ENCODE measurements at regions not wholly inside any gene's neighbourhood (a gene's known extent, or its start where the extent isn't known, plus 50 kb on each side); places are given as distances from the start of the nearest gene placed in this dataset.

DNA sequence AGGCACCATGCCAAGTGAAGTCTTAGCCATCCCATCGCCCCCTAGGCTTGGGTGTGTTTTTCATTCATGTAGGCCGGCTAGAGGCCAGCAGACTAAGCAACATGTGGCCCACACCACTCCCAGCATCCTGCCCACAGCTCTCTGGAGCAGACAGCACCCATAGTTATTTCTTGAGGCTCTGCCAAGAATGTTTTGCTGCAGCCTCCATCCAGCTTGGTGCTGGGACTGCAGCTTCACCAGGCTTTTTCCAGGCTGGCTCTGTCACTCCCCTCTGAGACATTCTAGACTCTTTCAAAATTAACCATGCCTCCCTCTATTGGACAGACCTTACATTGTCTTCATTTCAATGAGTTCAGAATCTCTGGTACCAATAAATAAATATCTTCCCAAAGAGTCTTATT, 104.2 kb downstream of the DUSP10 start:
- in situ Hi-C loops (cut with HindIII; ENCODE audit: low sequenced_read_pairs) = no loop called here

DNA sequence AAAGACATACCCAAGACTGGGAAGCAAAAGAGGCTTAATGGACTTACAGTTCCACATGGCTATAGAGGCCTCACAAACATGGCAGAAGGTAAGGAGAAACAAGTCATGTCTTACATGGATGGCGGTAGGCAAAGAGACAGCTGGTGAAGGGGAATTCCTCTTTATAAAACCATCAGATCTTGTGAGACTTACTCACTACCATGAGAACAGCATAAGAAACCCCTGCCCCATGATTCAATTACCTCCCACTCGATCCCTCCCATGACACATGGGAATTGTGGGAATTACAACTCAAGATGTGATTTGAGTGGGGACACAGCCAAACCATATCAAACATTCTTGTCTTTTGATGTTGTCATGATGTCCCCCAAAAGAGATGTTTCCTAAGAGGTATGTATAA, 103.3 kb downstream of the DUSP10 start:
- in situ Hi-C loops (cut with HindIII; ENCODE audit: low sequenced_read_pairs) = no loop called here

DNA sequence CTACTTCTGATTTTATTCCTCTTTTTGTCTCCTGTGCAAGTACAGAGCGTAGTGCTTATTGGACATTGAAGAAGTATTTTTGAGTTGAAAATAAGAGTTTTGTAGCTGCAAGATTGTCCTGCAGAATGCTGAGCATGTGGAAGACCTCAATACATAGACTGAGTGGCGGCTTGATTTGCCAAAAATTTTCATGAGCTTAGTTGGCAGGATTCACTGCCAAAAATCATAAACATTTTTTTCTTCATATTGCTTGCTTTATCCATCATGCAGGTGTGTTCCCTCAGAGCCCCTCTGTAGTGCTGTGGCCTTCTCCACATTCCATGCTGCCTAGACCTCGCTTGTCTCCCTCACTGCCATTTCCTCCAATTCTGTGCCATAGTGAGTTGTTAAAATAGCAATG, 100.1 kb downstream of the DUSP10 start:
- in situ Hi-C loops (cut with HindIII; ENCODE audit: low sequenced_read_pairs) = no loop called here

GRCh38 chr1:221643404-221644144, 98.3 kb downstream of the DUSP10 start:
- in situ Hi-C loops (cut with HindIII; ENCODE audit: low sequenced_read_pairs) = no loop called here

- in situ Hi-C loops (cut with HindIII; ENCODE audit: low sequenced_read_pairs) = no loop called here
Measured at GRCh38 chr1:221644145-221644448, 97.8 kb downstream of the DUSP10 start.

- in situ Hi-C loops (cut with HindIII; ENCODE audit: low sequenced_read_pairs) = no loop called here
Measured at GRCh38 chr1:221644663-221645258, 97.1 kb downstream of the DUSP10 start.

GRCh38 chr1:221648201-221648600, 93.7 kb downstream of the DUSP10 start:
- in situ Hi-C loops (cut with HindIII; ENCODE audit: low sequenced_read_pairs) = no loop called here
